PC-3 (cell line): ENCODE measurements at regions not wholly inside any gene's neighbourhood (a gene's known extent, or its start where the extent isn't known, plus 50 kb on each side); places are given as distances from the start of the nearest gene placed in this dataset.

Experiments used
- ATAC-seq: fragments of 200-7000 bp; cut with Tn5 transposase; 2 replicates; pipeline ENCODE4 v1.9.1; 2020; ENCODE audit warnings: mild to moderate bottlenecking, moderate library complexity
- BruUV-seq: library from RNA; stranded (reverse); fragments of 400-500 nt; replicated peaks from 2 replicates; lab custom pipeline; 2021; lab: Mats Ljungman, UMichigan
- CTCF ChIA-PET: fragments of 300-600 bp; sonication (Branson Sonifier 250); formaldehyde crosslinking; loops from one replicate; lab custom pipeline; 2022; ENCODE audit warnings: antibody characterized with exemption; lab: Charles Lee
- POLR2A ChIA-PET: fragments of 300-600 bp; sonication (Branson Sonifier 250); formaldehyde crosslinking; loops from one replicate; lab custom pipeline; 2022; ENCODE audit warnings: antibody characterized with exemption; ENCODE audit not compliant: unreplicated experiment; lab: Charles Lee
- DNase-seq: peaks from one replicate; pipeline ENCODE4 v3.0.0-alpha.2; 2015
- H2AFZ ChIP-seq: fragments of 300-600 bp; sonication (generic); 2 replicates; pipeline ENCODE4 v1.6.0; 2016; ENCODE audit warnings: antibody characterized with exemption, low read length
- H3F3A ChIP-seq: fragments of 300-600 bp; sonication (generic); one replicate; pipeline ENCODE4 v1.6.0; 2017; ENCODE audit warnings: antibody characterized with exemption, low read length, control low read depth, mild to moderate bottlenecking; ENCODE audit not compliant: unreplicated experiment
- H3K27ac ChIP-seq: fragments of 300-600 bp; sonication (generic); 2 replicates; pipeline ENCODE4 v1.5.1; 2016; ENCODE audit warnings: mild to moderate bottlenecking, low read length
- H3K27me3 ChIP-seq: fragments of 300-600 bp; sonication (generic); 2 replicates; pipeline ENCODE4 v1.6.1; 2016; ENCODE audit warnings: low read length, mixed read lengths
- H3K36me3 ChIP-seq: fragments of 300-600 bp; sonication (generic); 2 replicates; pipeline ENCODE4 v1.6.1; 2016; ENCODE audit warnings: low read depth, mixed run types, low read length, mixed read lengths
- H3K4me1 ChIP-seq: fragments of 300-600 bp; sonication (generic); 2 replicates; pipeline ENCODE4 v1.5.1; 2016; ENCODE audit warnings: low read length; ENCODE audit not compliant: insufficient read depth
- H3K4me2 ChIP-seq: fragments of 300-600 bp; sonication (generic); 2 replicates; pipeline ENCODE4 v1.6.0; 2016; ENCODE audit warnings: low read length
- H3K4me3 ChIP-seq: fragments of 300-600 bp; sonication (generic); 2 replicates; pipeline ENCODE4 v1.5.1; 2016; ENCODE audit warnings: mild to moderate bottlenecking, low read length, mixed read lengths
- H3K79me2 ChIP-seq: fragments of 300-600 bp; sonication (generic); 2 replicates; pipeline ENCODE4 v1.6.1; 2017; ENCODE audit warnings: low read length, mixed read lengths
- H3K9ac ChIP-seq: fragments of 300-600 bp; sonication (generic); 2 replicates; pipeline ENCODE4 v1.6.0; 2016; ENCODE audit warnings: mild to moderate bottlenecking, low read length
- H3K9me2 ChIP-seq: fragments of 300-600 bp; sonication (generic); replicated peaks from 2 replicates; pipeline ENCODE4 v1.6.1; 2016; ENCODE audit warnings: mixed run types, low read length, mixed read lengths
- H3K9me3 ChIP-seq: fragments of 300-600 bp; sonication (generic); 2 replicates; pipeline ENCODE4 v1.6.1; 2016; ENCODE audit warnings: low read length, mixed read lengths
- H4K20me1 ChIP-seq: fragments of 300-600 bp; sonication (generic); 2 replicates; pipeline ENCODE4 v1.6.1; 2016; ENCODE audit warnings: low read length, mixed read lengths
- EZH2 ChIP-seq: fragments of 300-600 bp; sonication (generic); IDR thresholded peaks from one replicate; pipeline ENCODE4 v1.6.1; 2017; ENCODE audit warnings: antibody characterized with exemption, mild to moderate bottlenecking, low read length; ENCODE audit not compliant: unreplicated experiment
- EZH2phosphoT487 ChIP-seq: fragments of 300-600 bp; sonication (generic); IDR thresholded peaks from 2 replicates; pipeline ENCODE4 v1.6.1; 2018; ENCODE audit warnings: mild to moderate bottlenecking, antibody characterized with exemption, low read length, borderline replicate concordance
- intact Hi-C: fragments of 100-400 bp; cut with micrococcal nuclease; formaldehyde crosslinking; loops from 2 replicates; pipeline ENCODE4 v1.9.0; 2023
- TF ChIP-seq, protein P1 (sequence below): fragments of 300-600 bp; sonication (generic); conservative IDR thresholded peaks from 2 replicates; pipeline ENCODE4 v1.5.1; 2017; ENCODE audit warnings: antibody characterized with exemption, low read depth, mild to moderate bottlenecking, low read length

DNA sequence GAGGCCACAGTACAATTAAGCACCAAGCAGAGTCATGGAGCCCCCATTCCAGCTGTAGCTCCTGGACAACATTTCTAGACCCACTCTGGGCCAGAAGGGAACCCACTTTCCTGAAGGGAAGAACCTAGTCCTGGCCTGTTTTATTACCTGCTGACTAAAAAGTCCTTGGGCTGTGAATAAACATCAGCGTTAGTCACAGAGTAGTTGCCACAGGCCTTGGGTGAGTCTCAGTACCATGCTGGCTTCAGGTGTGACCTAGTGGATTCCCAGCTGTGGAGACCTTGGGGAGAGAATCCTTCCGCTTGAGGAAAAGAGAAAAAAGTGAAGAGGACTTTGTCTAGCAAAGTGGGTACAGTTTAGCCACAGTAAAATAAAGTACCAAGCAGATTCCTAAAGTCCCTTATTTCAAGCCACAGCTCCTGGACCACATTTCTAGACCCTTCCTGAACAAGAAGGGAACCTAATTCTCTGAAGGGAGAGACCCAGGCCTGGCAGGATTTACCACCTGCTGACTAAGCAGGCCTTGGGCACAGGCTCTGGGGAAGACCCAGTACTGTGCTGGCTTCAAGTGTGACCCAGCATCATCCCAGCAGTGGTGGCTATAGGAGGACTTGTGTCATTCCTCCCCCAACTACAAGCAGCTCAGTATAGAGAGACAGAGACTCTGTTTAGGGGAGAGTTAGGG, 118.3 kb upstream of the KCNH8 start:
- no peak overlapping the region for H3K9ac ChIP-seq
- DNase-seq (peak; percentile 64), ATAC-seq (peak; percentile 72)
- H3K27me3 ChIP-seq, result peaks cover 24% of the 10 kb centered on the region; the same call in 1 of the 2 replicates
- BruUV-seq, result no TSS peak
- no peaks in the 10 kb centered on the region for H3K36me3 ChIP-seq
- H3K4me2 ChIP-seq, result no peak overlapping the region
- H2AFZ ChIP-seq, result no peak overlapping the region
- no peaks in the 10 kb centered on the region for H3K9me3 ChIP-seq
- peaks cover 8% of the 10 kb centered on the region for H3K4me1 ChIP-seq
- no peaks in the 10 kb centered on the region for H3F3A ChIP-seq
- no peaks in the 10 kb centered on the region for H3K79me2 ChIP-seq
- intact Hi-C loops, result no loop called here
- H3K4me3 ChIP-seq, result no peak overlapping the region
- no peaks in the 10 kb centered on the region for H3K9me2 ChIP-seq
- no peak overlapping the region for H3K27ac ChIP-seq
- no peaks in the 10 kb centered on the region for H4K20me1 ChIP-seq
- POLR2A ChIA-PET, result no interaction called here
- CTCF ChIA-PET, result no interaction called here
- TF ChIP-seq, protein P1, sequence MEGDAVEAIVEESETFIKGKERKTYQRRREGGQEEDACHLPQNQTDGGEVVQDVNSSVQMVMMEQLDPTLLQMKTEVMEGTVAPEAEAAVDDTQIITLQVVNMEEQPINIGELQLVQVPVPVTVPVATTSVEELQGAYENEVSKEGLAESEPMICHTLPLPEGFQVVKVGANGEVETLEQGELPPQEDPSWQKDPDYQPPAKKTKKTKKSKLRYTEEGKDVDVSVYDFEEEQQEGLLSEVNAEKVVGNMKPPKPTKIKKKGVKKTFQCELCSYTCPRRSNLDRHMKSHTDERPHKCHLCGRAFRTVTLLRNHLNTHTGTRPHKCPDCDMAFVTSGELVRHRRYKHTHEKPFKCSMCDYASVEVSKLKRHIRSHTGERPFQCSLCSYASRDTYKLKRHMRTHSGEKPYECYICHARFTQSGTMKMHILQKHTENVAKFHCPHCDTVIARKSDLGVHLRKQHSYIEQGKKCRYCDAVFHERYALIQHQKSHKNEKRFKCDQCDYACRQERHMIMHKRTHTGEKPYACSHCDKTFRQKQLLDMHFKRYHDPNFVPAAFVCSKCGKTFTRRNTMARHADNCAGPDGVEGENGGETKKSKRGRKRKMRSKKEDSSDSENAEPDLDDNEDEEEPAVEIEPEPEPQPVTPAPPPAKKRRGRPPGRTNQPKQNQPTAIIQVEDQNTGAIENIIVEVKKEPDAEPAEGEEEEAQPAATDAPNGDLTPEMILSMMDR, result no peak
- TF ChIP-seq EZH2phosphoT487 (no peak), EZH2 (no peak)

DNA sequence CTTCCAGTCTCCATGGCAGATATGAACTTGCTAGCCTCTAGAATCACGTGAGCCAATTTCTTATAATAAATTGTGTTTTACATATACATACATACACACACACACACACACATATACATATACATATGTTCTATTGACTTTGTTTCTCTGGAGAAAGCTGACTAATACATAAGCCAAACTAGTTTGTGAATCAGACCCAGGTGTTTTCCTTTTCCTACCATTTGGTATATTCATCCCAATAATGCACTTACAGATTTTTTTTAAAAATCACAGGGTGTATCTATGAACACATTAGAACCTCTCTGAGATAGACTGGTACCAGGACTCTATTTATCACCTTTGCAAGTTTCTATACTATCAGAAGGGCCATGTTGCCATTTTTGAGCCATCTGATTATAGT, 122.9 kb upstream of the KCNH8 start:
- Histone ChIP-seq H3K4me1 (peaks cover 8% of the 10 kb centered on the region), H3K9ac (no peak overlapping the region), H3K27ac (no peak overlapping the region), H3K36me3 (no peaks in the 10 kb centered on the region), H3F3A (no peaks in the 10 kb centered on the region), H3K27me3 (peaks cover 5% of the 10 kb centered on the region; the same call in 1 of the 2 replicates), H2AFZ (no peak overlapping the region), H3K4me2 (no peak overlapping the region), H3K4me3 (no peak overlapping the region), H4K20me1 (no peaks in the 10 kb centered on the region), H3K79me2 (no peaks in the 10 kb centered on the region), H3K9me3 (no peaks in the 10 kb centered on the region), H3K9me2 (no peaks in the 10 kb centered on the region)
- ChIA-PET CTCF (no interaction called here), POLR2A (no interaction called here)
- intact Hi-C loops, result no loop called here
- peak; percentile 52 for DNase-seq
- TF ChIP-seq EZH2 (no peak), EZH2phosphoT487 (no peak)
- TF ChIP-seq, protein P1, result no peak
- BruUV-seq, result no TSS peak
- no peak for ATAC-seq

DNA sequence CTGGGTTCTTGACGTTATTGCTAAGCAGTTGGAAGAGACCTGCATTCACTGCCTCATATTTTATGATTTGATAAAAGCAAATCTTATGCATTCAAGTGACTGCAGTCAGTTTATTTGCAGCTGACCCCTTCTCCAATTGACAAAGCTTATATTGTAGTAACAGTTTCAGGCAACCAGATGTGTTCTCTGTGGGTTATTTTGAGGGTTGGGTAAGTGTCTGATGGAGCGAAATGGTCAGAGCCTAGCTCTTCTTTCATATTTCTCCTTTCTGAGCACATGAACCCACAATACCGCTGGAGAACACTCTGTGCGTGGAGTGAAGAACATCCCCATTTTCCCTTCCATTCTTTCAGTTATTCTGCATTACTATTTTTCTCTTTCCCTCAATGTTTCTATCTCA, 125.8 kb upstream of the KCNH8 start:
- H4K20me1 ChIP-seq, result no peaks in the 10 kb centered on the region
- TF ChIP-seq EZH2phosphoT487, result no peak
- no peak for TF ChIP-seq EZH2
- TF ChIP-seq, protein P1, result no peak
- CTCF ChIA-PET, result no interaction called here

More for the DNA sequence above, 125.8 kb upstream of the KCNH8 start:
- H3K4me3 ChIP-seq, result no peak overlapping the region
- DNase-seq (no peak), ATAC-seq (no peak)
- no peak overlapping the region for H3K4me2 ChIP-seq
- no peak overlapping the region for H3K9ac ChIP-seq
- no peak overlapping the region for H3K27ac ChIP-seq
- H2AFZ ChIP-seq, result no peak overlapping the region
- POLR2A ChIA-PET, result no interaction called here
- BruUV-seq, result no TSS peak
- H3K27me3 ChIP-seq, result peaks cover 5% of the 10 kb centered on the region; the same call in 1 of the 2 replicates
- peaks cover 8% of the 10 kb centered on the region for H3K4me1 ChIP-seq
- H3F3A ChIP-seq, result no peaks in the 10 kb centered on the region
- no peaks in the 10 kb centered on the region for H3K9me3 ChIP-seq
- intact Hi-C loops, result no loop called here
- H3K79me2 ChIP-seq, result no peaks in the 10 kb centered on the region
- no peaks in the 10 kb centered on the region for H3K36me3 ChIP-seq
- no peaks in the 10 kb centered on the region for H3K9me2 ChIP-seq
